ENCODE measurements at regions not wholly inside any gene's neighbourhood (a gene's known extent, or its start where the extent isn't known, plus 50 kb on each side); places are given as distances from the start of the nearest gene placed in this dataset.

DNA sequence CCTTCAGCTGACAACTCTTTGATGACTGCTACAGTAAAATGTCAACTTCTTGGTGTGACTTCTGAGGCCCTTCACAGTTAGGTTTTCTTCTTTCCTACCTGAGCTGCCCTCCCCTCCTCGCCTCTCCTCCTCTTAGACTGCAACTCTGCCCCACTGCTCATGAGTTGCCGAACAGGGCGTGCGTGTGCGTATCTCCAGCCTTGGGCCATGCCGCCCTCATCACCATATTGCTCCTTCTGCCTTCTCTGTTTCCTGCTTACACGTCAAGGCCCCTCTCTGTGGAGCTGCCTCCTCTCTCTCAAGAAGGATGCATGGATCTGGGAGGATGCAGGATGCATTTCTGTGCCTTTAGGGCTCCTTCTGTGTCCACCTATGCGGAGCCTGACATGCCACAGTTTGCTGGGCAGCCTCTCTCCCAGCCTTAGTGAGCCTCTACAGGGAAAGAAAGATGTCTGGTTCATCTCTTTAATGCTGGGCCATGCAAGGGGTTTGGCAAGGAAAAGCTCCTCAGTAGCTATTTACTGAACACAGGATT, 205.9 kb downstream of the RPLP1 start:
- TF ChIP-seq ZBTB21 (CRISPR knock-in tag; IDR thresholded peaks at IDR 0.05; ENCODE audit: borderline replicate concordance) (no peak), ZNF138 (CRISPR knock-in tag; conservative IDR thresholded peaks at IDR 0.05) (no peak), ELF4 (CRISPR knock-in tag; IDR thresholded peaks at IDR 0.05; ENCODE audit: low read depth) (no peak), CTCF (IDR thresholded peaks at IDR 0.05) (no peak), CREB1 (CRISPR knock-in tag; IDR thresholded peaks at IDR 0.05) (no peak), ZNF416 (CRISPR knock-in tag; IDR thresholded peaks at IDR 0.05) (no peak)
- TF ChIP-seq, protein P1, sequence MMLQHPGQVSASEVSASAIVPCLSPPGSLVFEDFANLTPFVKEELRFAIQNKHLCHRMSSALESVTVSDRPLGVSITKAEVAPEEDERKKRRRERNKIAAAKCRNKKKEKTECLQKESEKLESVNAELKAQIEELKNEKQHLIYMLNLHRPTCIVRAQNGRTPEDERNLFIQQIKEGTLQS (CRISPR knock-in tag; conservative IDR thresholded peaks at IDR 0.05) = no peak

Measured in WTC11 (cell line).